ENCODE measurements at regions not wholly inside any gene's neighbourhood (a gene's known extent, or its start where the extent isn't known, plus 50 kb on each side); places are given as distances from the start of the nearest gene placed in this dataset.
"Not testable (repeated sequence)": the region's sequence is repeated elsewhere in the genome, so short reads cannot be mapped to it uniquely, and the experiment has no call there.

GRCh38 chr4:159669094-159669493, 566.2 kb downstream of the RAPGEF2 start:
- H3K4me3 ChIP-seq (ENCODE audit: low read length) = no peak overlapping the region
- TF ChIP-seq ZNF274 (IDR thresholded peaks at IDR 0.05; ENCODE audit: low read depth, low read length) = no peak

GRCh38 chr4:159673221-159673620, 570.3 kb downstream of the RAPGEF2 start:
- no peak overlapping the region for H3K4me3 ChIP-seq (ENCODE audit: low read length)
- no peak for TF ChIP-seq ZNF274 (IDR thresholded peaks at IDR 0.05; ENCODE audit: low read depth, low read length)

GRCh38 chr4:159674241-159674640, 571.4 kb downstream of the RAPGEF2 start:
- no peak for TF ChIP-seq ZNF274 (IDR thresholded peaks at IDR 0.05; ENCODE audit: low read depth, low read length)
- no peak overlapping the region for H3K4me3 ChIP-seq (ENCODE audit: low read length)

DNA sequence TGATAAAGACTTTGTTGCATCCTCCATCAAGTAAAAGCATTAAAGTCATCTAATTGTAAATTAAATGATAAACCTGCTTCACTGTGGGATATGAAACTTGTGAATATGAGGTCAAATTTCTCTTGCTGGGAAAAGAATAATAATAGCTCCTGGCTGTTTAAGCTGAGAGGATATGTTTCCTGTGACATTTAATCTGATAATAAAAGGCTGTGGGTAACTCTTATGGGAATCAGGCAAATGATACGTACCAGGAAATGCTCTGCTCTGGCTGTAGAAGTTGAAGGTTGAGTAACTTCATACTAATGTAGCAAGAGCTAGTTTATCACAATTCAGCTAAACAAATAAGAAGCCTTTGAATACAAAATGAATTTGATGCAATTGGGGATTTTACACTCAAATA, 574.6 kb downstream of the RAPGEF2 start:
- no peak overlapping the region for H3K4me3 ChIP-seq (ENCODE audit: low read length)

GRCh38 chr4:159682996-159683395, 580.1 kb downstream of the RAPGEF2 start:
- no peak for TF ChIP-seq ZNF274 (IDR thresholded peaks at IDR 0.05; ENCODE audit: low read depth, low read length)

More for the DNA sequence above, 574.6 kb downstream of the RAPGEF2 start:
- TF ChIP-seq ZNF274 (IDR thresholded peaks at IDR 0.05; ENCODE audit: low read depth, low read length) = no peak

GRCh38 chr4:159684061-159684460, 581.2 kb downstream of the RAPGEF2 start:
- TF ChIP-seq ZNF274 (IDR thresholded peaks at IDR 0.05; ENCODE audit: low read depth, low read length) = no peak
- H3K4me3 ChIP-seq (ENCODE audit: low read length) = no peak overlapping the region

More at GRCh38 chr4:159682996-159683395, 580.1 kb downstream of the RAPGEF2 start:
- no peak overlapping the region for H3K4me3 ChIP-seq (ENCODE audit: low read length)

- no peak for TF ChIP-seq ZNF274 (IDR thresholded peaks at IDR 0.05; ENCODE audit: low read depth, low read length)
- no peak overlapping the region for H3K4me3 ChIP-seq (ENCODE audit: low read length)
Measured at GRCh38 chr4:159685340-159686092, 582.6 kb downstream of the RAPGEF2 start.

GRCh38 chr4:159689526-159689925, 586.6 kb downstream of the RAPGEF2 start:
- no peak for TF ChIP-seq ZNF274 (IDR thresholded peaks at IDR 0.05; ENCODE audit: low read depth, low read length)

DNA sequence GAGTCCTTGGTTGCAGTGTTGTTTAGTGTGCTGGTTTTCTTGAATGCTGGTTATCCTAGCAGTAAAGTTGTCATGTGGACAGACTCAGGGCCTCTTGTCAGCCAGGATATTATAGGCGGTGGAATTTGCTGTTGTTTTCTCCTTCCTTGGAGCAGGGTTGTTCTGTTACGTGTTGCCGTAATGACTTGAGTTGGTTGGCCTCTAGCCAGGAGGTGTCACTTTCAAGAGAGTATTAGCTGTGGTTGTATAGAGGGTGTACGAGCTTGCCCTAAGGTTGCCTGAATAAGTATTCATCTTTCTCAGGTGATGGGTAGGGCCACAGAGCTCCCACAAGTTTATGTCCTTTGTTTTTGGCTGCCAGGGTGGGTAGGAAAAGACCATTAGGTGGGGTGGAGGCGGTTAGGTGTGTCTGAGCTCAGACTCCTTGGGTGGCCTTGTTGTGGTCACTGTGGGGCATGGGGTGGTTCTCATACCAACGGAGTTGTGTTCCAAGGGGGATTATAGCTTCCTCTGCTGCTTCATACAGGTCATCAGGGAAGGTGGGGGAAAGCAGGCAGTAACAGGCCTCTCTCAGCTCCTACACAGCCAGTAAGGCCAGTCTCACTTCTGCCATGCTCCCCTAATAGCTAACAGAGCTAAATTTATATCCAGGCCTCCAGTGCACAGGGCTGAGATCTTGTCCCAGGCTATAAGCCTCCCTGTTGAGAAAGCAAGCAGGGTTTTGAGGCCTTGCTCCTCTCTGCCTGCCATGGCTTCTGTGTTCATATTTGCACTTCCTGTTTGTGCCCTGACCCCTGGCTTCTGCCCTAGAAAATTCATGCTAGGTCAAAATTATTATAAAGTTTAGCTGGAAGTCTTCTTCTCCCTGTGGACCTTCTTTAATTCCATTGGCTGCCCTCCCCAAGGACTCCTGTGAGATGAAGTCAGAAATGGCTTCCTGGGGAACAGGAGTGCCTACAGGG, 594.7 kb downstream of the RAPGEF2 start:
- TF ChIP-seq ZNF274 (IDR thresholded peaks at IDR 0.05; ENCODE audit: low read depth, low read length) = no peak

More at GRCh38 chr4:159689526-159689925, 586.6 kb downstream of the RAPGEF2 start:
- no peak overlapping the region for H3K4me3 ChIP-seq (ENCODE audit: low read length)

GRCh38 chr4:159698336-159698735, 595.5 kb downstream of the RAPGEF2 start:
- no peak for TF ChIP-seq ZNF274 (IDR thresholded peaks at IDR 0.05; ENCODE audit: low read depth, low read length)

More for the DNA sequence above, 594.7 kb downstream of the RAPGEF2 start:
- H3K4me3 ChIP-seq (ENCODE audit: low read length) = no peak overlapping the region

DNA sequence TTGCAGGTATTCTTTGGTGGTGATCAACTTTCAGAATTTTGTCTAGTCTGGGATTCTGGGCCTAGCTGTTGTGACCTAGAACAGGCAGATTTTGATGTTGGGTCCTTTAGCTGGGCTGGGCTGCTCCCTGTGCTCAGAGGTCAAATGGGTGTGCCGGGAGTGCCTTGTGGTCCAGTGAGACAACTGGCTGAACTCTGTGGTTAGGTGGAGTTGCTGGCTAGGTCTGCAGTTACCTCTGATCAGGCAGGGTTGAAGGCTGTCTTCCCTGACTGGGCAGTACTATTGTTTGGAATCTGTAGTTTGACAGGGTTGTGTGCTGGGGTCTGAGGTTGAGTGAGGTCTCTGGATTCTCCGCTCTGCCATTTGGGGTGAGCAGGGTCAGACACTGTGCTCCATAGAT, 599.3 kb downstream of the RAPGEF2 start:
- TF ChIP-seq ZNF274 (IDR thresholded peaks at IDR 0.05; ENCODE audit: low read depth, low read length) = no peak
- no peak overlapping the region for H3K4me3 ChIP-seq (ENCODE audit: low read length)

More at GRCh38 chr4:159698336-159698735, 595.5 kb downstream of the RAPGEF2 start:
- H3K4me3 ChIP-seq (ENCODE audit: low read length) = no peak overlapping the region

DNA sequence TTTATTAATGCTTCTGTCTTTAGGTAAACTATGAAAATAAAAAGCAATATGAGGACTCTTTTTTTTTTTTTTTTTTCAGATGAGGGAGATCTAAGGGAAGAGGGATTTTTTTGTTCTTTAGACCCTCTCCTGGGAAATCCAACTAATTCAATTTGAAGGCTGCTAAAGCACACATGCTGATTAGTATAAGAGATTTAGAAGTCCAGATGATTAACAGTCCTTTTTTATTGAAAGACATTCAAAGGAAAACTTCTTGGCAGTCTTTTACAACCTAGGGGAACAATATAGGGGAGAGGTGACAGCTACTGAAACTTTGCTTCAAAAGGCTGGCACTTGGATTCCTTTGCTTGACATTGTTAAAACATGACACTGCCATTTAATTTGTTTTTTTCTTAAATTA, 602.5 kb downstream of the RAPGEF2 start:
- H3K4me3 ChIP-seq (ENCODE audit: low read length) = no peak overlapping the region
- no peak for TF ChIP-seq ZNF274 (IDR thresholded peaks at IDR 0.05; ENCODE audit: low read depth, low read length)

GRCh38 chr4:159706704-159707103, 603.8 kb downstream of the RAPGEF2 start:
- H3K4me3 ChIP-seq (ENCODE audit: low read length) = no peak overlapping the region
- no peak for TF ChIP-seq ZNF274 (IDR thresholded peaks at IDR 0.05; ENCODE audit: low read depth, low read length)

GRCh38 chr4:159715180-159715579, 612.3 kb downstream of the RAPGEF2 start:
- not testable (repeated sequence) for H3K4me3 ChIP-seq (ENCODE audit: low read length)

DNA sequence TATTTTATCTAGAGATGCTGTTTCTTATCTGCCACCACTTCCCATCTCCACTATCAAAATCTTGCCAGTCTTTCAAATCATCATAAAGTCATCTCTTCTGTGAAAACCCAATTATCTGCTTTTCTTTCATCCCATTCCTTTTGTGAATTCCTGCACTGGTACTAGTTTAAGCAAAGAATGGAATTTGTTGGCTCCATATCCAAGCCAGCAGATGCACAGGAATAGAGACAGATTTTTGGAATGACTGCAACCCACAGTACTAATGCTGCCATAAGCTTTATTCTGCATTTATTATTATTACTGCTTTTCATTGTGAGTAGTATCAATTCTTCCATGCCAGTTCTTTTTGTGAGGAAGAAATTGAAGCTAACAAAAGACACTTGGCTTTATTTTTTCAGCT, 616.7 kb downstream of the RAPGEF2 start:
- TF ChIP-seq ZNF274 (IDR thresholded peaks at IDR 0.05; ENCODE audit: low read depth, low read length) = no peak

More for the DNA sequence above, 616.7 kb downstream of the RAPGEF2 start:
- no peak overlapping the region for H3K4me3 ChIP-seq (ENCODE audit: low read length)

Measured in GM08714 (cell line).